AG09309 (cell line): ENCODE measurements at regions not wholly inside any gene's neighbourhood (a gene's known extent, or its start where the extent isn't known, plus 50 kb on each side); places are given as distances from the start of the nearest gene placed in this dataset.
"Not testable (repeated sequence)": the region's sequence is repeated elsewhere in the genome, so short reads cannot be mapped to it uniquely, and the experiment has no call there.

Experiments
- DNase-seq: peaks from one replicate; pipeline ENCODE4 v3.0.0-alpha.2; 2010; ENCODE audit warnings: low read depth
- H3K4me3 ChIP-seq: 2 replicates; pipeline ENCODE4 v1.5.1; 2011; ENCODE audit warnings: mild to moderate bottlenecking, low read depth, low read length, moderate library complexity; ENCODE audit not compliant: control insufficient read depth
- CTCF ChIP-seq: IDR thresholded peaks from 2 replicates; pipeline ENCODE4 v1.5.1; 2011; ENCODE audit warnings: mild to moderate bottlenecking, low read depth, low read length, inconsistent platforms; ENCODE audit not compliant: insufficient read depth, control insufficient read depth; ENCODE audit errors: missing control alignments

GRCh38 chr2:142748559-142749099 lies 128.8 kb upstream of the KYNU start:
- H3K4me3 ChIP-seq, result no peak overlapping the region
- TF ChIP-seq CTCF, result no peak
- DNase-seq, result no peak

- H3K4me3 ChIP-seq, result no peak overlapping the region
- TF ChIP-seq CTCF, result no peak
- no peak for DNase-seq
Measured at GRCh38 chr2:142745691-142746090, 131.8 kb upstream of the KYNU start.

GRCh38 chr2:142742371-142743214 lies 134.9 kb upstream of the KYNU start:
- DNase-seq, result no peak
- TF ChIP-seq CTCF, result no peak
- no peak overlapping the region for H3K4me3 ChIP-seq

- no peak for TF ChIP-seq CTCF
- DNase-seq, result no peak
- no peak overlapping the region for H3K4me3 ChIP-seq
Measured at GRCh38 chr2:142741764-142742269, 135.6 kb upstream of the KYNU start.

GRCh38 chr2:142734770-142735169 lies 142.7 kb upstream of the KYNU start:
- no peak for TF ChIP-seq CTCF
- H3K4me3 ChIP-seq, result no peak overlapping the region
- no peak for DNase-seq

GRCh38 chr2:142734231-142734630 lies 143.2 kb upstream of the KYNU start:
- TF ChIP-seq CTCF, result no peak
- no peak overlapping the region for H3K4me3 ChIP-seq
- no peak for DNase-seq

GRCh38 chr2:142729814-142730213 lies 147.7 kb upstream of the KYNU start:
- DNase-seq, H3K4me3 ChIP-seq: not testable (repeated sequence)

GRCh38 chr2:142727821-142728478 lies 149.5 kb upstream of the KYNU start:
- not testable (repeated sequence) for H3K4me3 ChIP-seq, DNase-seq
